AG04450 (cell line): ENCODE measurements at regions not wholly inside any gene's neighbourhood (a gene's known extent, or its start where the extent isn't known, plus 50 kb on each side); places are given as distances from the start of the nearest gene placed in this dataset.

Source experiments
- CTCF ChIA-PET: fragments of 300-600, 350-600 bp; formaldehyde crosslinking; extraction: SDS; loops from one replicate; lab custom pipeline; 2022; ENCODE audit warnings: antibody characterized with exemption, inconsistent platforms; lab: Charles Lee
- POLR2A ChIA-PET: fragments of 350-600 bp; formaldehyde crosslinking; extraction: SDS; loops from one replicate; lab custom pipeline; 2021; ENCODE audit warnings: antibody characterized with exemption, inconsistent platforms; lab: Yijun Ruan, JAX
- DNase-seq: peaks from one replicate; pipeline ENCODE4 v3.0.0-alpha.2; 2011; ENCODE audit warnings: low read depth, low spot score
- H3K27ac ChIP-seq: one replicate; pipeline ENCODE4 v1.5.1; 2012; ENCODE audit warnings: low read depth, low read length, control low read depth
- H3K27me3 ChIP-seq: one replicate; pipeline ENCODE4 v1.6.0; 2012; ENCODE audit warnings: low read length; ENCODE audit not compliant: control insufficient read depth, insufficient read depth
- H3K4me3 ChIP-seq: 2 replicates; pipeline ENCODE4 v1.5.1; 2011; ENCODE audit warnings: mild to moderate bottlenecking, low read depth, low read length, control low read depth
- H3K9me3 ChIP-seq: 2 replicates; pipeline ENCODE4 v1.5.1; 2012; ENCODE audit warnings: low read length; ENCODE audit not compliant: control insufficient read depth, insufficient read depth
- TF ChIP-seq, protein P1 (sequence below): IDR thresholded peaks from 2 replicates; pipeline ENCODE4 v1.5.1; 2011; ENCODE audit warnings: low read depth, low read length, control low read depth, inconsistent platforms

DNA sequence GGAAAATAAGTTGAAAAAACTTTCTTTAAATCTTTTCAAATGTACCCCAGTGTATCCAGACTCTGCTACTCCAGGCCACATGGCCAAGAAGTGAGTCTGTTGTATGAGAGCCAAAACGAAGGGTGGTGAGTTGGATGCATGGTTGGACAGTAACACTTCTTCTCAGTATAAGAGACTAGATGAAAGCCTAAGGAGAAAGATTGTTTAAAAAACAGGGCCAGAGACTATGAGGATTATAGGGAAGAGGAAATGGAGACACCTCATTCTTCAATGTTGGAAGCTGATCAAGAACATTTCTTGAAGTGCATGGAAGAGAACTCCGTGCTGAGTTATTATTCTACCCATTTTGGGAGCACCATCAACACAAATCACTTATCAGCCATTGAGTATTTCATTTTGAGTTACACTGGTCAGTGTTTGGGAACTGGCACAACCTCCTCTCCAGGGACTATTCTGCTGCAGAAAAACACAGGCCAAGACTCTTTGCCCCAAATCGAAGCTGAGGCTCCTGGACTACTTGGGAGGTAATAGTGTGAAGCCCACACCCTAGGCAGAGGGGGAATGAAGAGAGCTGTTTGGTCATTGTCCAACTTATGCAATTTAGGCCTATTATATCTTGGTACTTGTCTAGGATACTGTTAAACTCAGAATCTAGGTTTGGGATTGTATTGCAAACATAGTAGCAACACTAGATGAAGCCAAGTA lies 123.0 kb upstream of the SEC61G start:
- Histone ChIP-seq H3K27ac (no peak overlapping the region), H3K27me3 (no peaks in the 10 kb centered on the region)

DNA sequence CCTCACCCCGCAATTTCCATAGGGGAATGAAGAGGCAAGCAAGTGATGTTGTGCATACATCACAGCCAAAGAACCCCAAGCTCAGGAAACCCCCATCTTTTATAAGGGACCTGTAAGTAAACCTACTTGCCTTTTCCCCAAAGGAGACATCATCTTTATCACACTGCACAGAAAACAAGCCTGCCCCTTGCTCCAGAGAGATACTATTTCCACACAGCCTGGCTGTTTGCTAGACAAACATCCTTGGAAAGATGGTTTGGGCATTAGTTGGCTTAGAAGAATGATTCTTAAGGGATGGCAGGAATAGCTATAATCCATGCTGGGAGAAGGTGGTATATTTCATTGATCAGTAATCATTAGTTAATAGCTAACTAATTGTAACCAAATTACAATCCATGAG lies 123.7 kb upstream of the SEC61G start:
- no peaks in the 10 kb centered on the region for H3K27me3 ChIP-seq
- H3K27ac ChIP-seq = no peak overlapping the region
- ChIA-PET CTCF (interaction anchor here (1.1 kb wide), 1 partner anchor 42 kb away, joined by 3 read pairs; no protein-coding TSS in a partner anchor), POLR2A (no interaction called here)
- H3K4me3 ChIP-seq = no peak overlapping the region
- TF ChIP-seq, protein P1, sequence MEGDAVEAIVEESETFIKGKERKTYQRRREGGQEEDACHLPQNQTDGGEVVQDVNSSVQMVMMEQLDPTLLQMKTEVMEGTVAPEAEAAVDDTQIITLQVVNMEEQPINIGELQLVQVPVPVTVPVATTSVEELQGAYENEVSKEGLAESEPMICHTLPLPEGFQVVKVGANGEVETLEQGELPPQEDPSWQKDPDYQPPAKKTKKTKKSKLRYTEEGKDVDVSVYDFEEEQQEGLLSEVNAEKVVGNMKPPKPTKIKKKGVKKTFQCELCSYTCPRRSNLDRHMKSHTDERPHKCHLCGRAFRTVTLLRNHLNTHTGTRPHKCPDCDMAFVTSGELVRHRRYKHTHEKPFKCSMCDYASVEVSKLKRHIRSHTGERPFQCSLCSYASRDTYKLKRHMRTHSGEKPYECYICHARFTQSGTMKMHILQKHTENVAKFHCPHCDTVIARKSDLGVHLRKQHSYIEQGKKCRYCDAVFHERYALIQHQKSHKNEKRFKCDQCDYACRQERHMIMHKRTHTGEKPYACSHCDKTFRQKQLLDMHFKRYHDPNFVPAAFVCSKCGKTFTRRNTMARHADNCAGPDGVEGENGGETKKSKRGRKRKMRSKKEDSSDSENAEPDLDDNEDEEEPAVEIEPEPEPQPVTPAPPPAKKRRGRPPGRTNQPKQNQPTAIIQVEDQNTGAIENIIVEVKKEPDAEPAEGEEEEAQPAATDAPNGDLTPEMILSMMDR = no peak
- DNase-seq = no peak
- no peaks in the 10 kb centered on the region for H3K9me3 ChIP-seq

More for the DNA sequence above, 123.0 kb upstream of the SEC61G start:
- DNase-seq = no peak
- no peaks in the 10 kb centered on the region for H3K9me3 ChIP-seq
- no peak overlapping the region for H3K4me3 ChIP-seq
- ChIA-PET POLR2A (no interaction called here), CTCF (interaction anchor here (1.1 kb wide), 1 partner anchor 41 kb away, joined by 3 read pairs; no protein-coding TSS in a partner anchor)
- TF ChIP-seq, protein P1 = no peak

DNA sequence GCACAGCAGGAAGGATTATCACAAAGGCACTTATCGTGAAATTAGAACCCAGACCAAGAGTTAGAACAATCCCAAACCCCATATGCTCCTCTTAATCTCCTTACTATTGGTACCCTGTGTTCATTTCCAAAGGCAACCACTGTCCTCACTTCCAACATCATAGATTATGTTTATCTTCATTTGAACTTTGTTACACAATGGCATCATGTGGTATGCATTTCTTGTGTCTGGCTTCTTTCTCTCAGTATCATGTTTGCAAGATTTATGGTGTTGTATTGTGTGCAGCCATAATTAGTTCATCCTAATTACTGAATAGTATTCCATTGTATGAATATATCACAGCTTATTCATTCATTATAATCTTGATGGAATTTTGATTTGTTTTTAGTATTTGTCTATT lies 124.6 kb upstream of the SEC61G start:
- no peak overlapping the region for H3K27ac ChIP-seq
- TF ChIP-seq, protein P1 = no peak
- H3K9me3 ChIP-seq = no peaks in the 10 kb centered on the region
- no peak for DNase-seq
- CTCF ChIA-PET = no interaction called here
- H3K4me3 ChIP-seq = no peak overlapping the region
- no peaks in the 10 kb centered on the region for H3K27me3 ChIP-seq
- POLR2A ChIA-PET = no interaction called here

DNA sequence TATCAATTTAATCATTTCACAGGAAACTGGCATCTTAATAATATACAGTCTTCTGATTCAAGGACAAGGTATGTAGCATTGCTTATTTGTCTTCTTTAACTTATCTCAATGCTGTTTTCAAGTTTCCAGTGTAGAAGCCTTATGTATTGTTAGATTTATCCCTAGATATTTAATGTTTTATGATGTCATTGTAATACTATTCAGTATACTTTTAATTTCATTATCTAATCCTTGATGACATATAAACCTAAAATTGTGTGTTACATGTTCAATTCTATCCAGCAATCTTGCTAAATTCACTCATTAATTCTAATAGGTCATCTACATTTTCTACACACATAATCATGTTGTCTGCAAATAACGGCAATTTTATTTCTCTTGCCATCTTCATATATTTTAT lies 126.3 kb upstream of the SEC61G start:
- no peaks in the 10 kb centered on the region for H3K27me3 ChIP-seq
- POLR2A ChIA-PET = no interaction called here
- H3K4me3 ChIP-seq = no peak overlapping the region
- H3K9me3 ChIP-seq = no peaks in the 10 kb centered on the region
- CTCF ChIA-PET = no interaction called here
- H3K27ac ChIP-seq = no peak overlapping the region
- no peak for DNase-seq
- TF ChIP-seq, protein P1 = no peak

DNA sequence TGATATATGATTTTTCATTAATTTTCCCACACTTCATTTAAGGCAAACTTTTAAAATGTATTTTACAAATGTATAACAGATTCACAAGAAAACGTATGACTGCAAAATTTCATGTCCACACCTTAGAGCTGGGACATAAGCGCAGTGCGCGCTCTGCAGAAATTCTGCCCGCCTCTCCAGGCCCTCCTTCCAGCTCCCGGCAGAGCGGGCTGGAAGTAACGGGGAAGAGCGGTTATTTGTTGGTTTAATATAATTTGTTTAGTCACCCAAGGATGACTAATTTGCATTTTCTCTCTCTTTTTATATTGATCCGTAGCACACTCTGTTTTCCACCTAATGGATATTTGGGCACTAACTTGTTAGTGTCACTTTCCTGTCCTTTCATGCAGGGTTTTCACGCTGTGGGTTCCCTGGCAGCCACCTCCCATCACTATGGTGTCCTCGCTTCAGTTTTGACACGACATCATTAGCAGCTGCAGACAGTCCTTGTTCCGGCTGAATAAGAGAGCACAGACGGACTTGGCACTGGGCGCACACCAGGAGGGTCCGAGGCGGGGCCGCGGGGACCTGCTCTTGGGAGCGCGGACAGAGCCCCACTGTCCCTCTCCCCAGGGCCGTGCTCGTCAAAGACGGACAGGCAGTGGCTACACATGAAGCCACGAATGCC lies 129.2 kb upstream of the SEC61G start:
- DNase-seq = no peak
- TF ChIP-seq, protein P1 = no peak
- no peaks in the 10 kb centered on the region for H3K9me3 ChIP-seq
- ChIA-PET POLR2A (no interaction called here), CTCF (interaction anchor here (1.2 kb wide), 1 partner anchor 367 kb away, joined by 4 read pairs; no protein-coding TSS in a partner anchor)
- no peak overlapping the region for H3K27ac ChIP-seq
- H3K27me3 ChIP-seq = no peaks in the 10 kb centered on the region
- H3K4me3 ChIP-seq = peak overlapping the region; percentile 46
